Fibroblast of villous mesenchyme (primary cell): ENCODE measurements at regions not wholly inside any gene's neighbourhood (a gene's known extent, or its start where the extent isn't known, plus 50 kb on each side); places are given as distances from the start of the nearest gene placed in this dataset.
"Not testable (repeated sequence)": the region's sequence is repeated elsewhere in the genome, so short reads cannot be mapped to it uniquely, and the experiment has no call there.

Source experiments
- DNase-seq: peaks from one replicate; pipeline ENCODE4 v3.0.0-alpha.2; 2010; ENCODE audit warnings: low read depth
- H3K4me3 ChIP-seq: 2 replicates; pipeline ENCODE4 v1.5.1; 2011; ENCODE audit warnings: low read depth, mild to moderate bottlenecking, low read length
- TF ChIP-seq, protein P1 (sequence below): IDR thresholded peaks from 2 replicates; pipeline ENCODE4 v1.5.1; 2012; ENCODE audit warnings: low read depth, mild to moderate bottlenecking, low read length; ENCODE audit not compliant: insufficient read depth

- TF ChIP-seq, protein P1, sequence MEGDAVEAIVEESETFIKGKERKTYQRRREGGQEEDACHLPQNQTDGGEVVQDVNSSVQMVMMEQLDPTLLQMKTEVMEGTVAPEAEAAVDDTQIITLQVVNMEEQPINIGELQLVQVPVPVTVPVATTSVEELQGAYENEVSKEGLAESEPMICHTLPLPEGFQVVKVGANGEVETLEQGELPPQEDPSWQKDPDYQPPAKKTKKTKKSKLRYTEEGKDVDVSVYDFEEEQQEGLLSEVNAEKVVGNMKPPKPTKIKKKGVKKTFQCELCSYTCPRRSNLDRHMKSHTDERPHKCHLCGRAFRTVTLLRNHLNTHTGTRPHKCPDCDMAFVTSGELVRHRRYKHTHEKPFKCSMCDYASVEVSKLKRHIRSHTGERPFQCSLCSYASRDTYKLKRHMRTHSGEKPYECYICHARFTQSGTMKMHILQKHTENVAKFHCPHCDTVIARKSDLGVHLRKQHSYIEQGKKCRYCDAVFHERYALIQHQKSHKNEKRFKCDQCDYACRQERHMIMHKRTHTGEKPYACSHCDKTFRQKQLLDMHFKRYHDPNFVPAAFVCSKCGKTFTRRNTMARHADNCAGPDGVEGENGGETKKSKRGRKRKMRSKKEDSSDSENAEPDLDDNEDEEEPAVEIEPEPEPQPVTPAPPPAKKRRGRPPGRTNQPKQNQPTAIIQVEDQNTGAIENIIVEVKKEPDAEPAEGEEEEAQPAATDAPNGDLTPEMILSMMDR = no peak
- no peak for DNase-seq
- H3K4me3 ChIP-seq = no peak overlapping the region
Observed at GRCh38 chr13:61880578-61881283, 465.1 kb upstream of the PCDH20 start.

GRCh38 chr13:61878565-61878964 is 462.9 kb upstream of the PCDH20 start:
- DNase-seq = not testable (repeated sequence)

DNA sequence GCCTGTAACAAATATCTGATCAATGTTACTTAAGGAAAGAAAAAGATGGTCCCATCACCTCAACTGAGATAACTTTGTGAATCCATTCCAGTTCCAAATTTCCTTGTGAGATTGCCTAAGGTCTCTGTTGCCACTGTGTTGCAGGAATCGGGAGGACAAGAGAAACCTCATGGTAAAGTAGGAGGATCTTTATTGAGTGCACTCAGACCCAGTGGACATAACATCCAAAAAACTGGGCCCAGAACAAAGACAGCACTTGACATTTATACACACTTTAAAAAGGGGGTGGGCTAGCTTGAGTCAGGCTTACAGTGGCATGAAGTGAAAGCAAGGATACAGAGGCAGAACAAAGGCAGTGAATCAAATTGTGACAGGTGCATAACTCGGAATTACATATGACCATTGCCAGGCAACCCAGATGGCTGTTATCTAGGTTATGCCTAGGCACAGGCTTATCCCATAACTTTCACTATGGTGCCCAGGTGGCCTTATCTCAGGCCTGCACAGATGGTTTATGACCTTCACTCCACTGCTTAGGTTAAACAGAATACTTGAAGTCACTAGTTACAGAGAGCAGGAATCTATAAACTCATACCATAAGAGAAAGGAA is 459.4 kb upstream of the PCDH20 start:
- TF ChIP-seq, protein P1 = no peak
- DNase-seq = no peak
- H3K4me3 ChIP-seq = no peak overlapping the region

More at GRCh38 chr13:61878565-61878964, 462.9 kb upstream of the PCDH20 start:
- H3K4me3 ChIP-seq = not testable (repeated sequence)

DNA sequence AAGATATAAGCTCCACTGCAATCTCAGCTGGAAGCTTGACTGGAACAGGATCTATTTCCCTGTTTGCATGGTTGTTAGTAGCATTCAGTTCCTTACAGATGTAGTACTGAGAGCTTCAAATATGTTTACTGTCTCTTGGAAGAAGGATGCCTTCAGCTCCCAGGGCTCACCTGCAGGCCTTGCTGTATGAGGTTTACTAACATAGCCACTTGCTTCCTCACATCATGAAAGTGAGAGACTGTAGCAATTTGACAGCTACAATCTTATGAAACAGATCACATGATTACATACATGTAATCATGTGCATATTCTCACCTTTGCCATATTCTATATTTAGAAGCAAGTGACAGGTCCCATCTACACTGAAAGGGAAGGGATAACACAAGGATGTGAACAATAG is 458.1 kb upstream of the PCDH20 start:
- no peak for DNase-seq
- no peak overlapping the region for H3K4me3 ChIP-seq
- TF ChIP-seq, protein P1 = no peak

- no peak for DNase-seq
- no peak overlapping the region for H3K4me3 ChIP-seq
- TF ChIP-seq, protein P1 = no peak
Observed at GRCh38 chr13:61857198-61857597, 441.5 kb upstream of the PCDH20 start.

GRCh38 chr13:61852116-61852619 is 436.5 kb upstream of the PCDH20 start:
- DNase-seq = no peak
- H3K4me3 ChIP-seq = no peak overlapping the region
- TF ChIP-seq, protein P1 = no peak

GRCh38 chr13:61850794-61851193 is 435.1 kb upstream of the PCDH20 start:
- no peak for DNase-seq
- TF ChIP-seq, protein P1 = no peak
- H3K4me3 ChIP-seq = no peak overlapping the region
